IgD-negative memory B cell (primary cell): ENCODE measurements at regions not wholly inside any gene's neighbourhood (a gene's known extent, or its start where the extent isn't known, plus 50 kb on each side); places are given as distances from the start of the nearest gene placed in this dataset.
"Not testable (repeated sequence)": the region's sequence is repeated elsewhere in the genome, so short reads cannot be mapped to it uniquely, and the experiment has no call there.

Experiments
- H3K27ac Mint-ChIP-seq, 3 donors: one replicate each; pipeline ENCODE4 v1.8.0; 2020 to 2022; ENCODE audit warnings: mild to moderate bottlenecking in 3 of 3, mixed read lengths in 3 of 3, moderate library complexity in 1 of 3
- H3K27me3 Mint-ChIP-seq: one replicate; pipeline ENCODE4 v1.8.0; 2021; ENCODE audit warnings: mixed read lengths
- H3K36me3 Mint-ChIP-seq: one replicate; pipeline ENCODE4 v1.8.0; 2020; ENCODE audit warnings: mild to moderate bottlenecking, mixed read lengths
- H3K4me1 Mint-ChIP-seq, 3 donors: one replicate each; pipeline ENCODE4 v1.8.0; 2020 to 2022; ENCODE audit warnings: mixed read lengths in 3 of 3, mild to moderate bottlenecking in 1 of 3
- H3K4me3 Mint-ChIP-seq, 4 donors: one replicate each; pipeline ENCODE4 v1.8.0; 2020 to 2022; ENCODE audit warnings: mild to moderate bottlenecking in 4 of 4, mixed read lengths in 4 of 4, moderate library complexity in 3 of 4
- H3K9me3 Mint-ChIP-seq, 3 donors: one replicate each; pipeline ENCODE4 v1.8.0; 2020 to 2021; ENCODE audit warnings: mixed read lengths in 3 of 3, mild to moderate bottlenecking in 1 of 3

DNA sequence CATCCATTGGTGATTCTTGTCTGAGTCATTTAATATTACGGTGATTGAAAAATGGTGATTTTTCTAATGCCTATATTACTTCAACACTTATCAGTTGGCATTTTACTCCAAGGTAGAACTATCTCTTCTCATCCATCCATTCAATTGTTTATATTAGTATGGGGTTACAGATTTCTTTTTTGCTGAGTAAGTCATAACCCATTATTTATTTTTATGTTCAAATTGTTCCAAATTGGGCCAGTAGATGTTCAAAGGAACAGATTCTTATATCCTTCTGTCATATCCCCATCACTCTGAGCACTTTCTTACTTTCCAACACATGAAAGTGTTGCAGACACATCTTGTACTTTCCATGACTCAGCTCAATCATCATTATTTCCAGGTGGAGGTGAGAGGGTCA lies 466.8 kb upstream of the CAMK1G start:
- no peaks in the 10 kb centered on the region for H3K36me3 Mint-ChIP-seq
- no peaks in the 10 kb centered on the region for H3K27me3 Mint-ChIP-seq
- H3K27ac Mint-ChIP-seq, result no peak overlapping the region
- H3K4me3 Mint-ChIP-seq, result no peak overlapping the region
- H3K4me1 Mint-ChIP-seq, result no peaks in the 10 kb centered on the region
- H3K9me3 Mint-ChIP-seq, result no peaks in the 10 kb centered on the region

DNA sequence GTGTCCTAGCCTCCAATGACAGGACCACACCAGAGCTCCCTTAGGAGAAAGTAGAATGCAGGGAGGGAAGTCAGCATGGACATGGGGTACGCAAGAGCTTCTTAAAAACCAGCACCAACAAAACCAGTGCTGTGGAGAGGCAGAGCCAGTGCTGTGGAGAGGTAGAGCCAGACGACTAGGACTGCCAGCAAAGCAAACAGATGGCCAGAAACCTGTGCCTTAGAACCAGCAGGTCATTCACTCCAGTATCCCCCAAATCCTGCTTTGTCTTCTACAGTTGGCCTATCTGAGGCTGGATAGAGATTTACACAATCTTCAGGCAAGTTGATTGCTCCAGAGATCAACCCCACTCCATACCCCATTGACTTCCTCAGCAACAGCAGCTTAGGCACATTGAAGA lies 459.9 kb upstream of the CAMK1G start:
- peaks cover 3% of the 10 kb centered on the region for H3K27me3 Mint-ChIP-seq
- no peak overlapping the region for H3K27ac Mint-ChIP-seq
- H3K4me1 Mint-ChIP-seq, result no peaks in the 10 kb centered on the region
- no peak overlapping the region for H3K4me3 Mint-ChIP-seq
- H3K36me3 Mint-ChIP-seq, result no peaks in the 10 kb centered on the region
- peaks cover 0 to 2% (median 0%) of the 10 kb centered on the region in 3 donors for H3K9me3 Mint-ChIP-seq

DNA sequence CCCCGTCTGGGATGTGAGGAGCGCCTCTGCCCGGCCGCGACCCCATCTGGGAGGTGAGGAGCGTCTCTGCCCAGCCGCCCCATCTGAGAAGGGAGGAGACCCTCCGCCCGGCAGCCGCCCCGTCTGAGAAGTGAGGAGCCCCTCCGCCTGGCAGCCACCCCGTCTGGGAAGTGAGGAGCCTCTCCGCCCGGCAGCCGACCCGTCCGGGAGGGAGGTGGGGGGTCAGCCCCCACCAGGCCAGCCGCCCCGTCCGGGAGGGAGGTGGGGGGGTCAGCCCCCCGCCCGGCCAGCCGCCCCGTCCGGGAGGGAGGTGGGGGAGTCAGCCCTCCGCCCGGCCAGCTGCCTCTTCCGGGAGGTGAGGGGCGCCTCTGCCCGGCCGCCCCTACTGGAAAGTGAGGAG lies 454.4 kb upstream of the CAMK1G start:
- not testable (repeated sequence) for H3K27me3 Mint-ChIP-seq, H3K9me3 Mint-ChIP-seq, H3K4me1 Mint-ChIP-seq, H3K36me3 Mint-ChIP-seq, H3K27ac Mint-ChIP-seq, H3K4me3 Mint-ChIP-seq

DNA sequence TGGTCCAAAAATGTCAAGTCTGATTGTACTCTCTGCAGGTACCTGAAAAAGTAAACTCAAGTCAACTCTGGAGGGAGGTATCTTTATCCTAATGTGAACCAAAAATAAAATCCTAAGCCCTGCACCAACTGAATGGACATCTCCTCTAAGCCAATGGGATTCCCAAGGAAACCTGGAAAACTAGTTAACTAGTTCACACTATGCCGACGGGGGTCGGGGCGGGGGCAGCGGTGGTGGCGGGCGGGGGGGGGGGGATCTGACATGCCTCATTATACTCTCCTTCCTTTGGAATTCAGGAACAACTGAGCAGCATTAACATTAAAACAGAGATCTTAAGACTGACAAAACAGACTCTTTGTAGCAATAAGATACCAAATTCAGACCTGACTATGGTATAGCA lies 452.6 kb upstream of the CAMK1G start:
- H3K36me3 Mint-ChIP-seq, result peaks cover 2% of the 10 kb centered on the region
- no peaks in the 10 kb centered on the region for H3K4me1 Mint-ChIP-seq
- H3K4me3 Mint-ChIP-seq, result no peak overlapping the region
- no peak overlapping the region for H3K27ac Mint-ChIP-seq
- no peaks in the 10 kb centered on the region for H3K27me3 Mint-ChIP-seq
- peaks cover 2 to 11% (median 6%) of the 10 kb centered on the region in 3 donors for H3K9me3 Mint-ChIP-seq

DNA sequence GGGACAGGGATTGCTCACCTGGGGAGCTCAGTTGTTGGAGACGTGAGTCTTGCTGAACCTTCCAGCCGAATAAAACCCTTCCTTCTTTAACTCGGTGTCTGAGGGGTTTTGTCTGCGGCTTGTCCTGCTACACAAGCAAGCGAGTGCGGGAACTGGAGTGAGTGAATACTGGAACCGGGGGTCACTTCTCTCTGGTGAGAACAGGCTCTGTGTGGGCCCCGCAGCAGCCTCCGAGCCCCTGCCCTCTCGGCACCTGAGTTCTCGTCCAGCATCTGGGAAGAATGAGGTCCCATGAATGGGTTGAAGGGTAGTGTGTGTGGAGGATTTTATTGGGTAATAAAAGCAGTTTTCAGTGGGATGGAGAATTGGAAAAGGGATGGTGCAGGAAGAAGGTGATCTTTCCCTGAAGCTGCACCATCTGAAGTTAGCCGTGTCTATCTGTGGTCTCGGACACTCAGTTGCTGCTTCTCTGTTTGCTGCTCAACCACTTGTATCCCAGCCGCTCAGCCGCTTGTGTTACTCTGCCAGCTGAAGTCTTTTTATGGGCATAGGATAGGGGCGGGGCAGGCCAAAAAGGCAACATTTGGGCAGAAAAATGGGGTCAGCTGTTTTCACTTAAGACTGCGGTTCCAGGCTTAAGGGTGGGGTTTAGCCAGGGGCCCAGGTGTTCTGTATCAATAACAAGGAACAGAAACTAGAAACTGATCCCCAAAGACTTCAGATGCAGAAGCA lies 450.6 kb upstream of the CAMK1G start:
- Mint-ChIP-seq H3K27ac (no peak overlapping the region), H3K27me3 (no peaks in the 10 kb centered on the region), H3K9me3 (peaks cover 2 to 13% (median 6%) of the 10 kb centered on the region in 3 donors), H3K4me3 (no peak overlapping the region), H3K4me1 (peaks cover 0 to 1% (median 0%) of the 10 kb centered on the region in 3 donors), H3K36me3 (peaks cover 2% of the 10 kb centered on the region)

DNA sequence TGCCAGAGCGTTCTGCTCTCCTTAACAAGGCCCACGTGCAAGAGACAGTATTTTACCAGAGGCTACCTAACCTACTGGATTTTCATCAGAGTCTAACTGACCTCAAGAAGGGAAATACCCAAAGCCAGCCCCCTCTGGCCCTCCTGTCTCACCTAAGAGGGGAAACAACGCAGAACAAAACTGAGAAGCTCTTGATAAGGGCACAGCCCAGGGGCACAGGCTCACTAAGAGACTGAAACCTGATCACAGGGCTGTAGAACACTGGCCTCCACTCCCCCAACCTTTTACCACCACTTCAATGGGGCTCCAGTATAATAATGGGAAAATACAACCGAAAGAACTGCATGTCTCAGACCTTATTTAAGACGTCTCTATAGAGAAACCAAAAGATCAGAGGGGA lies 449.5 kb upstream of the CAMK1G start:
- Mint-ChIP-seq H3K4me3 (no peak overlapping the region), H3K27ac (no peak overlapping the region), H3K36me3 (peaks cover 2% of the 10 kb centered on the region), H3K4me1 (peaks cover 0 to 1% (median 0%) of the 10 kb centered on the region in 3 donors), H3K27me3 (no peaks in the 10 kb centered on the region), H3K9me3 (peaks cover 2 to 13% (median 6%) of the 10 kb centered on the region in 3 donors)

DNA sequence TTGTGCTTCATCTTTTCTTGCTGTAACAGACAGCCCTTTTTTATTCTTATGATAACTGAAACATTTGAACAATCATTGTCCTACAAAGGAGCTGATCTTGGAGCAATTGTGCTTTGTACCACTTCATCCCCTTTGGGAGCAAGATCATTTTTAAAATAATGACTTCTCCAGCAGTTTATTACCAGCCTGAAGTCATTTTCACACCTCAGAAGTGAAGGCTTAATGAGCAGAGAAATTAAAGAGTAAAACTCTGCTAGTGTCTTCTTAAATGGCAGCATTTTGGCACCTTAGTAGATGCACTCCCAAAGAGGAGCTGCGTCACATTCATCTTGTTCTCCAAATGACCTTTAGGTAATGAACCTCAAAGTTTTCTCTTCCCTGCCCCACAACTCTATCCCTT lies 439.6 kb upstream of the CAMK1G start:
- Mint-ChIP-seq H3K9me3 (peaks cover 0 to 2% (median 2%) of the 10 kb centered on the region in 3 donors), H3K27me3 (no peaks in the 10 kb centered on the region), H3K27ac (no peak overlapping the region), H3K4me3 (no peak overlapping the region), H3K4me1 (no peaks in the 10 kb centered on the region), H3K36me3 (peaks cover 1% of the 10 kb centered on the region)

DNA sequence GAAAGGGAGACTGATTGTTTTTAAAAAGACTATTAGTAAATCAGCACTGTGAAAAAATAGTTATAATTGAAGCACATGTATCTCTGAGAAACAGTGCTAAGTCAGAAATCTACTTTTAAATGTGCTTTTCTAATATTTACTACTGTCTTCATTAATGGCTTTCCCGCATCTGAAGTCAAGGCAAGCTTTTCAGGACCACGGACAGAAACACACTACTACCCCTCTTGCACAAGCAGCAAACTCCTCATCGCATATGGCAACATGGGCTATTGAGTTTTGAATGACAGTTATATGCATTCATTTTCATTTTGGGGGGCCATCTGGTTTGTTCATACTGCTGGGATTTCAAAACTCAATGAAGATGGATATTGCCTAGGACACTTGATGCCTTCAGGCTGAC lies 433.4 kb upstream of the CAMK1G start:
- no peaks in the 10 kb centered on the region for H3K36me3 Mint-ChIP-seq
- peaks cover 0 to 3% (median 0%) of the 10 kb centered on the region in 3 donors for H3K9me3 Mint-ChIP-seq
- no peak overlapping the region for H3K27ac Mint-ChIP-seq
- H3K4me3 Mint-ChIP-seq, result no peak overlapping the region
- H3K27me3 Mint-ChIP-seq, result no peaks in the 10 kb centered on the region
- H3K4me1 Mint-ChIP-seq, result no peaks in the 10 kb centered on the region

DNA sequence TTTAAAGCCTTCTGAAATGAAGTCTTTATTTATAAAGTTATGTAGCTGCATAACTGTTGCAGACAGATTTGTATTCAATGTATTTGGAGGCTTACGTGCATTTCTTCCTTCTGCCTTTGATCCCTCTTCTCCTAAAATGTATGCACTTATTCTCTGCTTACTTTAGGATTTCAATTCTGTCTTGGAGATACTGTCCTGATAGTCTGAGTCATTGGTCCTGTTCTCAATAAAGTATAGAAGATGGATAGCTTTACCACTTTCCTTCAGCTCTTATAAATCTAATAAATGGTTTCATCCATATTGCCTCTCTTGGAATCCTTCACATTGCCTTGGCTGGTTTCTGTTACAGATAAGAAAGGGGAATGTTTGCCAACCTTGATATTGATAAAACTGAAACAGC lies 430.1 kb upstream of the CAMK1G start:
- H3K36me3 Mint-ChIP-seq, result no peaks in the 10 kb centered on the region
- H3K9me3 Mint-ChIP-seq, result peaks cover 0 to 3% (median 0%) of the 10 kb centered on the region in 3 donors
- H3K4me3 Mint-ChIP-seq, result no peak overlapping the region
- H3K27me3 Mint-ChIP-seq, result no peaks in the 10 kb centered on the region
- H3K27ac Mint-ChIP-seq, result no peak overlapping the region
- H3K4me1 Mint-ChIP-seq, result peaks cover 0 to 3% (median 0%) of the 10 kb centered on the region in 3 donors

DNA sequence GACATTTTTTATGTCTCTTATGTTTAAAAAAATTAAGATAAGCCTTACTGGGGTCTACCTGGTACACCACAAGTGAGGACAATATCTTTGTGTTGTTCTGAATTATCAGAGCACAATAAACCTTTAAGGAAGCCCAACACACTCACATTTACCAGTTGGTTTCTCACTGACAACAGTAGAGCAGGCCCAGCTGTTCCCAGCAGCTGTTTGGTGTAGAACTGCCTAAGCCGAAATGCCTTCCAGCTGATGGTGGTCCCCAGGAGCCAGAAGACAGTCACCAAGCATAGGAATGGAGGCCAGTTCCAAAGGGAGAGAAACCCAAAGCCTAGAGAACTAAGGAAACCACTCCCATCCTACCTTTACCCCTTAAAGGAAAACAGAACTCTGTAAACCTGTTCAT lies 428.6 kb upstream of the CAMK1G start:
- no peaks in the 10 kb centered on the region for H3K36me3 Mint-ChIP-seq

DNA sequence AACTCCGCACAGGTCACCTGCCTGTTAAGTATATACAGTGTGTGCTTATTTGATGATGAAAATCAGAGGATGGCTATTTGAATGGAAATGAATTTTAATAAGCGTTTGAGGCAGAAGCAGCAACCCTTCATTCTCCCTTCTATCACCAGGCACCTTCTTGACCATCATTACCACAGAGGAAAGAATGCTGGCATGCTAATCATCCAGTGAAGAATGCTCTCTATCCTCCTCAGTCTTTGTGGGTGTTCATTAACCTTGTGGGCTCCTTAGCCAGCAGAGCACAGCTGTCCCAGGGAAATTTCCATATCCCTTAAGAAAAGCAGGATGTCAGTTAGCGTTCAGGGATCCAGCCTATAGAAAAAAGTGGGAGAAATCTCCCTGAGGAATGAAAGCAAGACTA lies 428.0 kb upstream of the CAMK1G start:
- peaks cover 0 to 2% (median 0%) of the 10 kb centered on the region in 3 donors for H3K9me3 Mint-ChIP-seq
- H3K4me1 Mint-ChIP-seq, result peaks cover 0 to 3% (median 0%) of the 10 kb centered on the region in 3 donors
- no peaks in the 10 kb centered on the region for H3K27me3 Mint-ChIP-seq
- no peaks in the 10 kb centered on the region for H3K36me3 Mint-ChIP-seq
- no peak overlapping the region for H3K27ac Mint-ChIP-seq
- peak overlapping the region in 1 of 4 donors; percentile 25 for H3K4me3 Mint-ChIP-seq

More for the DNA sequence above, 428.6 kb upstream of the CAMK1G start:
- Mint-ChIP-seq H3K4me1 (peaks cover 0 to 3% (median 0%) of the 10 kb centered on the region in 3 donors), H3K4me3 (no peak overlapping the region), H3K9me3 (peaks cover 0 to 2% (median 0%) of the 10 kb centered on the region in 3 donors), H3K27me3 (no peaks in the 10 kb centered on the region), H3K27ac (no peak overlapping the region)

DNA sequence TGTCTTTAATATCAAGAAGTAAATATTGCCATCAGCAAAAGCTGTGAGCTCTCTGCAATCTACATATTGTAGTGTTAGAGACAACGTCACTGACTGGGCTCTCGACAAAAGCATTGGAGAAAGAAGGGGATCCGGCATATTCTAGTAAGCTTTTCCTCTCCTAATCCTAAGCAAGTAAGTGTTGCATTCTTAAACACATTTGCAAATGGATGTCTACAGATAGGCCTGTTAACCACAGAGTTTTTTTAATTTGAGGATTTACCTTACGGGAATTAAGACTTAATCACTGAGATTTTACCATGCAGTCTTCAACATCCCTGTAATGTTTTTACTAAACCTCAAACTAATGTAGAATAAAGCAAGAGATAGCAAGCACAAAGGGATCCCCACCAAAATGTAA lies 426.5 kb upstream of the CAMK1G start:
- Mint-ChIP-seq H3K27me3 (no peaks in the 10 kb centered on the region), H3K4me3 (no peak overlapping the region), H3K36me3 (no peaks in the 10 kb centered on the region), H3K9me3 (peaks cover 0 to 2% (median 0%) of the 10 kb centered on the region in 3 donors), H3K4me1 (peaks cover 0 to 3% (median 0%) of the 10 kb centered on the region in 3 donors), H3K27ac (no peak overlapping the region)

DNA sequence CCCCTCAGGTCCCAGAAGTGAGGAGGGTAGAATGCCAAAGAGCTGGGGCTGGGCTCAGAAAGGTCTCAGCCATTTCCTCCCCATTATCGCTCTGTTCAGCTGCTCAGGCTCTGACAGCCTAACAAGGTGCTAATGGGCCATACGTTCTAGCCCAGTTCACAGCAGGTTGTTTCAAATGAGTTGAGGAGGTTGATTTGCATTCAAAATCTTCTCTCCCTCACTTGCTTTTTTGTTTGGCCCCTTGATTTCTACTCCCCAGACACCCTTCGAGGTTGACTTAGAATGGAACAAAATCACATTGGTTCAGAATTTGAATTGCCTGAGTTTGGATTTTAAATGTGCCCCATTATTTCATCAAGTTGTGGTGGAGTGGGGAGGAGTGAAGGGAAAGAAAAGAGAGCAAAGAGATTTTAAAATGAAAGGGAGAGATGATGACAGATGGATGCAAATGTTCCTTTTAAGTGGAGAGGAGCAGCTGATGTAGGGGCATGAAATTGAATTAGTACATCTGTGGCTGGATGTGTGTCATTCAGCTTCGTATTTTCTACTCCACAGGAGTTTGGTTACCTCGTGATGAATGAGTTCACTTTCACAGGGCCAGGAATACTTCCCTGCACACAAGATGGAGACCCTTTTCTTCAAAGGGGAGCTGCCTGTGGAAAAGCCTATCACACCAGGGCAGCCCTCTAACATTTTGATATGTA lies 425.8 kb upstream of the CAMK1G start:
- Mint-ChIP-seq H3K27ac (no peak overlapping the region), H3K4me1 (peaks cover 0 to 3% (median 0%) of the 10 kb centered on the region in 3 donors), H3K4me3 (peak overlapping the region in 1 of 4 donors; percentile 5), H3K27me3 (no peaks in the 10 kb centered on the region), H3K9me3 (peaks cover 0 to 2% (median 0%) of the 10 kb centered on the region in 3 donors), H3K36me3 (no peaks in the 10 kb centered on the region)

DNA sequence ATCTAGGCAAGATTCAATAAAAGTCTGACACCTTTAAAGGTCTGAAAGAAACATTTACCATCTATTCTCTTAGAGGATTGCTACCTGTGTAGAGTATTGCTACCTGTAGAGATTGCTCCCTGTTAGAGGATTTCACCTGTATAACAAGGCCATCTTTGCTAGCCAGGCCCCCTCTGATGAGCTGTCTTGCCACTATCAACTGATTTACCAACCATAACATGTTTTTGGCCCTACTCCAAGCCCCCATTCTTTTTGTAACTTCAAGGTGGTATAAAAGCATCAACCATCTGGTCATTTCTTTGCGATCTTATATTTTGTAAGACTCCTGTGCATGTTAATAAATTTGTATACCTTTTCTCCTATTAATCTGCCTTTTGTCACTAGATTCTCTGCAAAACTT lies 424.7 kb upstream of the CAMK1G start:
- Mint-ChIP-seq H3K4me1 (peaks cover 0 to 3% (median 0%) of the 10 kb centered on the region in 3 donors), H3K27ac (no peak overlapping the region), H3K4me3 (no peak overlapping the region), H3K36me3 (no peaks in the 10 kb centered on the region), H3K9me3 (peaks cover 0 to 2% (median 0%) of the 10 kb centered on the region in 3 donors), H3K27me3 (no peaks in the 10 kb centered on the region)

DNA sequence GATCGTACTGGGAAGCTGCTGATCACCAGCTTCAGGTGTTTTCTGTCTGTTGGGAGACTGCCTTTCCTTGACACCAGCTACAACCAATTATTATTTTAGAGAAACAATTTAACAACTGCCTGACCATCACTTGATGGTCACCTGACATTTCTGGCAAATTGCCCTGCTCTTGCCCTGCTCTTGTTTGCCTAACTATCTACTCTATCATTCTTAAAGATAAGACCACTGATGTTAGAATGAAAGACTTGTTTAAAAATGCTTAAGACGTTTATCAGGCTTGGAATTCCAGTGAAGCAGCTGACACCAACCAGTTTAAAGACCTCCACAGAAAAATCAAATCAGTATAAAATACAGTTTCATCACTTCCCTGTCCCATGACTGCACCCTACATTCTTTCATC lies 423.3 kb upstream of the CAMK1G start:
- H3K27ac Mint-ChIP-seq, result no peak overlapping the region
- H3K9me3 Mint-ChIP-seq, result peaks cover 0 to 2% (median 0%) of the 10 kb centered on the region in 3 donors
- H3K36me3 Mint-ChIP-seq, result no peaks in the 10 kb centered on the region
- H3K27me3 Mint-ChIP-seq, result no peaks in the 10 kb centered on the region
- peaks cover 0 to 3% (median 0%) of the 10 kb centered on the region in 3 donors for H3K4me1 Mint-ChIP-seq
- no peak overlapping the region for H3K4me3 Mint-ChIP-seq
